ENCODE measurements at regions not wholly inside any gene's neighbourhood (a gene's known extent, or its start where the extent isn't known, plus 50 kb on each side); places are given as distances from the start of the nearest gene placed in this dataset.

DNA sequence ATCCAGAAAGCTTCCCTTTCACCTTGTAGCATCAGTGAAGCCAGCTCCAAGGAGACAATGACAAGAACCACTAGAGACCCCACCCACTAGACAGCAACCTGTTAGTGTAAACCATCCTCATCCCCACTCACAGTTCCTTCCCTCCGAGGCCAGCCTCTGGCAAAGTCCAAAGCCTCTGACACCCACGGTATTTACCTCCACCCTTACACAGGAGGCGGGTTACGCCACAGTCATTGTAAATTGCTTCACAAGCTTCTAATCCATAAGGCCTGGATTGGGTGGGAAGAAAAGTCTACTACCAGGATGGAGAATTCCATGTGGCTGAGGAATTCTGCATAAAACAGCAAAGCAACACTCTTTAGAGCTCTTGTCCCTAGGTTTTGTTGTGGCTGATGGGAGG lies 287.4 kb downstream of the BUD13 start:
- Histone ChIP-seq H3K9me3 (ENCODE audit: control insufficient read depth, low read length) (no peaks in the 10 kb centered on the region), H3K27me3 (ENCODE audit: control insufficient read depth, insufficient read depth, low read length, poor library complexity, severe bottlenecking) (no peaks in the 10 kb centered on the region), H3K9ac (ENCODE audit: extremely low read depth, low read length, poor library complexity, severe bottlenecking) (no peak overlapping the region), H3K4me3 (ENCODE audit: low read length) (no peak overlapping the region), H3K4me1 (ENCODE audit: control insufficient read depth, insufficient read depth, low read length) (peaks cover 5% of the 10 kb centered on the region), H3K36me3 (ENCODE audit: control insufficient read depth, insufficient read depth, low read length) (no peaks in the 10 kb centered on the region), H3K27ac (ENCODE audit: low read depth, low read length) (no peak overlapping the region)
- DNase-seq, result no peak
- Mint-ChIP-seq H3K27me3 (ENCODE audit: insufficient read depth) (peaks cover 48% of the 10 kb centered on the region), H3K4me1 (peaks cover 14% of the 10 kb centered on the region), H3K9me3 (no peaks in the 10 kb centered on the region), H3K36me3 (ENCODE audit: low read depth) (no peaks in the 10 kb centered on the region), H3K27ac (no peak overlapping the region), H3K4me3 (no peak overlapping the region)
- TF ChIP-seq, protein P1, sequence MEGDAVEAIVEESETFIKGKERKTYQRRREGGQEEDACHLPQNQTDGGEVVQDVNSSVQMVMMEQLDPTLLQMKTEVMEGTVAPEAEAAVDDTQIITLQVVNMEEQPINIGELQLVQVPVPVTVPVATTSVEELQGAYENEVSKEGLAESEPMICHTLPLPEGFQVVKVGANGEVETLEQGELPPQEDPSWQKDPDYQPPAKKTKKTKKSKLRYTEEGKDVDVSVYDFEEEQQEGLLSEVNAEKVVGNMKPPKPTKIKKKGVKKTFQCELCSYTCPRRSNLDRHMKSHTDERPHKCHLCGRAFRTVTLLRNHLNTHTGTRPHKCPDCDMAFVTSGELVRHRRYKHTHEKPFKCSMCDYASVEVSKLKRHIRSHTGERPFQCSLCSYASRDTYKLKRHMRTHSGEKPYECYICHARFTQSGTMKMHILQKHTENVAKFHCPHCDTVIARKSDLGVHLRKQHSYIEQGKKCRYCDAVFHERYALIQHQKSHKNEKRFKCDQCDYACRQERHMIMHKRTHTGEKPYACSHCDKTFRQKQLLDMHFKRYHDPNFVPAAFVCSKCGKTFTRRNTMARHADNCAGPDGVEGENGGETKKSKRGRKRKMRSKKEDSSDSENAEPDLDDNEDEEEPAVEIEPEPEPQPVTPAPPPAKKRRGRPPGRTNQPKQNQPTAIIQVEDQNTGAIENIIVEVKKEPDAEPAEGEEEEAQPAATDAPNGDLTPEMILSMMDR (conservative IDR thresholded peaks at IDR 0.05), result no peak
- 94 to 100% methylated on average over 2 to 4 of the region's 4 CpGs for WGBS, 2 experiments (ENCODE audit: insufficient coverage in 1 of 2, insufficient read length in 1 of 2)

DNA sequence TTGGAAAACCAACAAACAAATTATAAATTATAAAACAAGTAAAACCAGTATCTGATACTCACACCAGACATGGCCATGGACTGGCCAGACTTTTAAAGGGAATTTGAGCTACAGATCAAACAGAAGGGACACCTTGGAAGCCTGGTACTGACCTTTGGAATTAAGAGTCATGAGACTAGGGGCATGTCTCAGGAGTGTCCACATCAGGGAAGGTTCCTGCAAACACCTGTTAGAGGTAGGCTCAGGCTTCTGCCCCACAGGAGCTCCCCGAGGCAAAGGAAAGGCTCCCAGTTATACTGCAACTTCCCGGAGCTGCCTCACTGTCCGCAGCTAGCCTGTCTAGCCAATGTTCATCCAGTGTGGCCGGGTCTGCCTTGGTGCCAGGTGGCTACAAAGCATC lies 290.1 kb downstream of the BUD13 start:
- H3K27me3 Mint-ChIP-seq (ENCODE audit: insufficient read depth), result peaks cover 26% of the 10 kb centered on the region
- 96 to 100% methylated on average over 2 to 4 of the region's 4 CpGs for WGBS, 2 experiments (ENCODE audit: insufficient coverage in 1 of 2, insufficient read length in 1 of 2)

DNA sequence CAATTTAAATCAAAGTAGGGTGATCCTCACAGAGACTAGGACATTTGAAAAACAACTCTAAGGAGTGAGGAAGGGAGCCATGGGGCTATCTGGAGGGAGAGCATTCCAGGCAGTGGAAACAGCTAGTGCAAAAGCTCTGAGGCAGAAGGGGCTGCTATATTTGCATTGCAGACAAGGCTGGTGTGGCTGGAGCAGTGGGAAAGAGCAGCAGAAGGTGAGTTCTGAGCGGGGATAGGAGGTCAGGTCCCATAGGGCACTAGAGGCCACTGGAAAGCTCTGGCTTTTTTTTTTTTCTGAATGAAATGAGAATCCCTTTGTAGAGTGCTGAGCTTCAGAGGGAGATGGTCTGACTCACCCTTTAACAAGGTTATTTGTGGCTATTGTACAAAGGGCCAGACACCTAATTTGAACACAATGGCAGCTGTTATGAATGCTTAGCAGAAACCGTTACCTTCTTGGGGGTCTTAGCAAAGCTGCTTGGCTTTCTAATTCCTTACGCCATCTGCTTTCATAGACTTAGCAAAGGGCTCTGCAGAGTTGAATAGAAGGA lies 291.6 kb downstream of the BUD13 start:
- DNase-seq, result no peak
- H3K36me3 ChIP-seq (ENCODE audit: control insufficient read depth, insufficient read depth, low read length), result no peaks in the 10 kb centered on the region
- H3K27ac Mint-ChIP-seq, result no peak overlapping the region
- peaks cover 17% of the 10 kb centered on the region for H3K27me3 Mint-ChIP-seq (ENCODE audit: insufficient read depth)
- H3K4me3 ChIP-seq (ENCODE audit: low read length), result no peak overlapping the region
- no peaks in the 10 kb centered on the region for H3K36me3 Mint-ChIP-seq (ENCODE audit: low read depth)
- H3K4me3 Mint-ChIP-seq, result no peak overlapping the region
- H3K9me3 ChIP-seq (ENCODE audit: control insufficient read depth, low read length), result no peaks in the 10 kb centered on the region
- H3K27ac ChIP-seq (ENCODE audit: low read depth, low read length), result no peak overlapping the region
- no peak overlapping the region for H3K9ac ChIP-seq (ENCODE audit: extremely low read depth, low read length, poor library complexity, severe bottlenecking)
- H3K4me1 Mint-ChIP-seq, result peaks cover 14% of the 10 kb centered on the region
- 69% methylated on average over 2 to 3 of the region's 3 CpGs for WGBS, 2 experiments (ENCODE audit: insufficient coverage in 1 of 2, insufficient read length in 1 of 2)
- H3K27me3 ChIP-seq (ENCODE audit: control insufficient read depth, insufficient read depth, low read length, poor library complexity, severe bottlenecking), result no peaks in the 10 kb centered on the region
- TF ChIP-seq, protein P1 (conservative IDR thresholded peaks at IDR 0.05), result no peak
- peaks cover 8% of the 10 kb centered on the region for H3K4me1 ChIP-seq (ENCODE audit: control insufficient read depth, insufficient read depth, low read length)
- no peaks in the 10 kb centered on the region for H3K9me3 Mint-ChIP-seq

More for the DNA sequence above, 290.1 kb downstream of the BUD13 start:
- Histone ChIP-seq H3K36me3 (ENCODE audit: control insufficient read depth, insufficient read depth, low read length) (no peaks in the 10 kb centered on the region), H3K4me3 (ENCODE audit: low read length) (no peak overlapping the region), H3K9ac (ENCODE audit: extremely low read depth, low read length, poor library complexity, severe bottlenecking) (no peak overlapping the region), H3K4me1 (ENCODE audit: control insufficient read depth, insufficient read depth, low read length) (peaks cover 8% of the 10 kb centered on the region), H3K27ac (ENCODE audit: low read depth, low read length) (no peak overlapping the region), H3K27me3 (ENCODE audit: control insufficient read depth, insufficient read depth, low read length, poor library complexity, severe bottlenecking) (no peaks in the 10 kb centered on the region), H3K9me3 (ENCODE audit: control insufficient read depth, low read length) (no peaks in the 10 kb centered on the region)
- Mint-ChIP-seq H3K4me1 (peaks cover 14% of the 10 kb centered on the region), H3K27ac (no peak overlapping the region), H3K36me3 (ENCODE audit: low read depth) (no peaks in the 10 kb centered on the region), H3K4me3 (no peak overlapping the region), H3K9me3 (no peaks in the 10 kb centered on the region)
- TF ChIP-seq, protein P1 (conservative IDR thresholded peaks at IDR 0.05), result no peak
- DNase-seq, result no peak

Data from endodermal cell (in vitro differentiated cells).